Frontal cortex (tissue), 3 donors: ENCODE measurements at regions not wholly inside any gene's neighbourhood (a gene's known extent, or its start where the extent isn't known, plus 50 kb on each side); places are given as distances from the start of the nearest gene placed in this dataset.

Experiments used
- DNase-seq, 2 donors: peaks; one replicate each; pipeline ENCODE4 v3.0.0; 2012; ENCODE audit warnings: low spot score in 2 of 2
- FAIRE-seq: peaks from 2 replicates; lab custom pipeline; 2012; peaks lifted over from hg19 to GRCh38; lab: Jason Lieb, UNC
- donor health status: control.
- donor health status: control.
- donor health status: control.

- no peak for FAIRE-seq
These were observed 548.5 kb downstream of the TCERG1L start for GRCh38 chr10:130763071-130763470.

GRCh38 chr10:130763491-130763890 is 548.0 kb downstream of the TCERG1L start:
- DNase-seq = no peak
- FAIRE-seq = no peak

More at GRCh38 chr10:130763071-130763470, 548.5 kb downstream of the TCERG1L start:
- no peak for DNase-seq

- no peak for FAIRE-seq
- no peak for DNase-seq
These were observed 546.9 kb downstream of the TCERG1L start for GRCh38 chr10:130764651-130765050.

GRCh38 chr10:130766071-130766470 is 545.5 kb downstream of the TCERG1L start:
- DNase-seq (no peak), FAIRE-seq (no peak)

GRCh38 chr10:130767116-130767730 is 544.3 kb downstream of the TCERG1L start:
- DNase-seq (no peak), FAIRE-seq (no peak)

- FAIRE-seq = no peak
- DNase-seq = no peak
These were observed 542.1 kb downstream of the TCERG1L start for GRCh38 chr10:130769146-130770017.

- no peak for DNase-seq
- FAIRE-seq = no peak
These were observed 541.4 kb downstream of the TCERG1L start for GRCh38 chr10:130770018-130770630.

GRCh38 chr10:130771491-130771946 is 540.0 kb downstream of the TCERG1L start:
- no peak for DNase-seq
- FAIRE-seq = no peak

- FAIRE-seq (no peak), DNase-seq (no peak)
These were observed 539.5 kb downstream of the TCERG1L start for GRCh38 chr10:130772056-130772455.

- FAIRE-seq = no peak
- DNase-seq = no peak
These were observed 538.8 kb downstream of the TCERG1L start for GRCh38 chr10:130772676-130773075.

- DNase-seq = no peak
- no peak for FAIRE-seq
These were observed 537.6 kb downstream of the TCERG1L start for GRCh38 chr10:130773941-130774340.

GRCh38 chr10:130774871-130775270 is 536.6 kb downstream of the TCERG1L start:
- DNase-seq (no peak), FAIRE-seq (no peak)

- FAIRE-seq (no peak), DNase-seq (no peak)
These were observed 536.2 kb downstream of the TCERG1L start for GRCh38 chr10:130775311-130775710.

- DNase-seq (no peak), FAIRE-seq (no peak)
These were observed 534.8 kb downstream of the TCERG1L start for GRCh38 chr10:130776724-130777123.

- DNase-seq = no peak
- FAIRE-seq = no peak
These were observed 533.9 kb downstream of the TCERG1L start for GRCh38 chr10:130777507-130778165.

GRCh38 chr10:130778166-130778545 is 533.4 kb downstream of the TCERG1L start:
- no peak for DNase-seq

GRCh38 chr10:130780763-130781162 is 530.8 kb downstream of the TCERG1L start:
- DNase-seq (no peak), FAIRE-seq (no peak)

More at GRCh38 chr10:130778166-130778545, 533.4 kb downstream of the TCERG1L start:
- no peak for FAIRE-seq

- FAIRE-seq (no peak), DNase-seq (no peak)
These were observed 530.3 kb downstream of the TCERG1L start for GRCh38 chr10:130781206-130781605.

- FAIRE-seq (no peak), DNase-seq (no peak)
These were observed 529.9 kb downstream of the TCERG1L start for GRCh38 chr10:130781623-130782022.

GRCh38 chr10:130782467-130782866 is 529.1 kb downstream of the TCERG1L start:
- DNase-seq (no peak), FAIRE-seq (no peak)
